Neural progenitor cell (in vitro differentiated cells): ENCODE measurements at regions not wholly inside any gene's neighbourhood (a gene's known extent, or its start where the extent isn't known, plus 50 kb on each side); places are given as distances from the start of the nearest gene placed in this dataset.
"Not testable (repeated sequence)": the region's sequence is repeated elsewhere in the genome, so short reads cannot be mapped to it uniquely, and the experiment has no call there.

Experiments used
- DNase-seq: peaks from one replicate; pipeline ENCODE4 v3.0.0-alpha.2; 2016; ENCODE audit warnings: low spot score
- H2AFZ ChIP-seq: fragments of 200-600 bp; sonication (generic); replicated peaks from 2 replicates; pipeline ENCODE4 v1.6.1; 2016; ENCODE audit warnings: antibody characterized with exemption
- H3F3A ChIP-seq: fragments of 200-600 bp; sonication (generic); 2 replicates; pipeline ENCODE4 v1.6.1; 2016; ENCODE audit warnings: antibody characterized with exemption, low read depth
- H3K27ac ChIP-seq: fragments of 200-600 bp; sonication (generic); 2 replicates; pipeline ENCODE4 v1.5.1; 2016; ENCODE audit warnings: mild to moderate bottlenecking
- H3K27me3 ChIP-seq: fragments of 200-600 bp; sonication (generic); 2 replicates; pipeline ENCODE4 v1.6.1; 2016; ENCODE audit warnings: mild to moderate bottlenecking, moderate library complexity
- H3K36me3 ChIP-seq: fragments of 200-600 bp; sonication (generic); 2 replicates; pipeline ENCODE4 v1.5.1; 2016
- H3K4me1 ChIP-seq: fragments of 200-600 bp; sonication (generic); 2 replicates; pipeline ENCODE4 v1.6.1; 2016; ENCODE audit warnings: mixed run types
- H3K4me2 ChIP-seq: fragments of 200-600 bp; sonication (generic); 2 replicates; pipeline ENCODE4 v1.6.1; 2016
- H3K4me3 ChIP-seq: fragments of 200-600 bp; sonication (generic); 2 replicates; pipeline ENCODE4 v1.5.1; 2016
- H3K79me2 ChIP-seq: fragments of 200-600 bp; sonication (generic); 2 replicates; pipeline ENCODE4 v1.6.1; 2016; ENCODE audit warnings: low read depth
- H3K9ac ChIP-seq: fragments of 200-600 bp; sonication (generic); 2 replicates; pipeline ENCODE4 v1.6.1; 2016
- H3K9me3 ChIP-seq: fragments of 200-600 bp; sonication (generic); 2 replicates; pipeline ENCODE4 v1.5.1; 2016; ENCODE audit warnings: low read depth
- H4K20me1 ChIP-seq: fragments of 200-600 bp; sonication (generic); 2 replicates; pipeline ENCODE4 v1.6.1; 2016; ENCODE audit warnings: low read depth
- H3K27ac Mint-ChIP-seq: 3 replicates; pipeline ENCODE4 v1.8.0; 2021; ENCODE audit warnings: mixed read lengths
- H3K27me3 Mint-ChIP-seq: 2 replicates; pipeline ENCODE4 v1.8.0; 2022; ENCODE audit warnings: low read depth, mild to moderate bottlenecking, inconsistent platforms, moderate library complexity, mixed read lengths; ENCODE audit not compliant: insufficient read depth
- H3K36me3 Mint-ChIP-seq: 3 replicates; pipeline ENCODE4 v1.8.0; 2021; ENCODE audit warnings: mixed read lengths
- H3K4me1 Mint-ChIP-seq: 3 replicates; pipeline ENCODE4 v1.8.0; 2021; ENCODE audit warnings: mixed read lengths
- H3K4me3 Mint-ChIP-seq: 3 replicates; pipeline ENCODE4 v1.8.0; 2021; ENCODE audit warnings: mild to moderate bottlenecking, moderate library complexity, mixed read lengths
- H3K9me3 Mint-ChIP-seq: 3 replicates; pipeline ENCODE4 v1.8.0; 2020; ENCODE audit warnings: mixed read lengths
- EZH2 ChIP-seq: fragments of 200-600 bp; sonication (generic); IDR thresholded peaks from 2 replicates; pipeline ENCODE4 v1.6.1; 2017; ENCODE audit warnings: antibody characterized with exemption, mild to moderate bottlenecking, moderate library complexity
- EZH2phosphoT487 ChIP-seq: fragments of 200-600 bp; sonication (generic); IDR thresholded peaks from 2 replicates; pipeline ENCODE4 v1.6.1; 2017; ENCODE audit warnings: antibody characterized with exemption
- TF ChIP-seq, protein P1 (sequence below): fragments of 200-600 bp; sonication (generic); IDR thresholded peaks from 2 replicates; pipeline ENCODE4 v1.5.1; 2017; ENCODE audit warnings: antibody characterized with exemption, mild to moderate bottlenecking

DNA sequence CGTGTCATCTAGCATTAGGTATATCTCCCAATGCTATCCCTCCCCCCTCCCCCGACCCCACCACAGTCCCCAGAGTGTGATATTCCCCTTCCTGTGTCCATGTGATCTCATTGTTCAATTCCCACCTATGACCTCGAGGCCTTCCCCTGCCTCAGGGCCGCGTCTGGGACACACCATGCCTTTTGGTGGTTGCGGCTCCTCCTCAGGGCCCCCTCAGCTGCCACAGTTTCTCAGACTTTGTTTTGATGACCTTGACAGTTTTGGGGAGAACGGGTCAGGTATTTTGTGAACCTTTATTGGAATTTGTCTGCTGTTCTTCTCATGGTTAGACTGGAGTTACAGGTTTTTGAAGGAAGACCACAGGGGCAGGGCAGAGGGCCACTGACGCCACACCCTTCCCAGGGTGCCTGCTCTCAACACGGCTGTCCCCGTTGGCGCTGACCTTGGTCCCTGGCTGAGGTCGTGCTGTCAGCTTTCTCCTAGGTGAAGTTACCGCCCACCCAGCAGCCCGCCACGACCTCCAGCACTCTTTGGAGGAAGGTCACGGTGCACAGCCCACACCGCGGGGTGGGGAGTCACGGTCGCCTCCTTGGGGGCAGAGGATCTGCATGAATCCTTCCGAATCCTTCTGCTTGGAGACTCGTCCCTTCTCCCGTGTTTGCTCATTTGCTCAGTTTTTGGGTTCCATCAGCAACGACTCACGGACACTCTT lies 130.5 kb downstream of the KIF26A start:
- H3K36me3 Mint-ChIP-seq: no peaks in the 10 kb centered on the region
- Histone ChIP-seq H3K9me3 (no peaks in the 10 kb centered on the region), H3K27ac (no peak overlapping the region), H3K79me2 (no peaks in the 10 kb centered on the region), H4K20me1 (no peaks in the 10 kb centered on the region), H3K4me1 (no peaks in the 10 kb centered on the region), H3K4me2 (no peak overlapping the region), H2AFZ (no peak overlapping the region), H3K4me3 (no peak overlapping the region), H3K9ac (no peak overlapping the region), H3F3A (no peaks in the 10 kb centered on the region), H3K27me3 (no peaks in the 10 kb centered on the region), H3K36me3 (no peaks in the 10 kb centered on the region)
- no peak overlapping the region for H3K27ac Mint-ChIP-seq
- H3K4me1 Mint-ChIP-seq: peaks cover 19% of the 10 kb centered on the region
- no peak for DNase-seq
- peaks cover 4% of the 10 kb centered on the region for H3K27me3 Mint-ChIP-seq
- H3K9me3 Mint-ChIP-seq: no peaks in the 10 kb centered on the region
- TF ChIP-seq, protein P1, sequence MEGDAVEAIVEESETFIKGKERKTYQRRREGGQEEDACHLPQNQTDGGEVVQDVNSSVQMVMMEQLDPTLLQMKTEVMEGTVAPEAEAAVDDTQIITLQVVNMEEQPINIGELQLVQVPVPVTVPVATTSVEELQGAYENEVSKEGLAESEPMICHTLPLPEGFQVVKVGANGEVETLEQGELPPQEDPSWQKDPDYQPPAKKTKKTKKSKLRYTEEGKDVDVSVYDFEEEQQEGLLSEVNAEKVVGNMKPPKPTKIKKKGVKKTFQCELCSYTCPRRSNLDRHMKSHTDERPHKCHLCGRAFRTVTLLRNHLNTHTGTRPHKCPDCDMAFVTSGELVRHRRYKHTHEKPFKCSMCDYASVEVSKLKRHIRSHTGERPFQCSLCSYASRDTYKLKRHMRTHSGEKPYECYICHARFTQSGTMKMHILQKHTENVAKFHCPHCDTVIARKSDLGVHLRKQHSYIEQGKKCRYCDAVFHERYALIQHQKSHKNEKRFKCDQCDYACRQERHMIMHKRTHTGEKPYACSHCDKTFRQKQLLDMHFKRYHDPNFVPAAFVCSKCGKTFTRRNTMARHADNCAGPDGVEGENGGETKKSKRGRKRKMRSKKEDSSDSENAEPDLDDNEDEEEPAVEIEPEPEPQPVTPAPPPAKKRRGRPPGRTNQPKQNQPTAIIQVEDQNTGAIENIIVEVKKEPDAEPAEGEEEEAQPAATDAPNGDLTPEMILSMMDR: no peak
- TF ChIP-seq EZH2 (no peak), EZH2phosphoT487 (no peak)
- H3K4me3 Mint-ChIP-seq: no peak overlapping the region

DNA sequence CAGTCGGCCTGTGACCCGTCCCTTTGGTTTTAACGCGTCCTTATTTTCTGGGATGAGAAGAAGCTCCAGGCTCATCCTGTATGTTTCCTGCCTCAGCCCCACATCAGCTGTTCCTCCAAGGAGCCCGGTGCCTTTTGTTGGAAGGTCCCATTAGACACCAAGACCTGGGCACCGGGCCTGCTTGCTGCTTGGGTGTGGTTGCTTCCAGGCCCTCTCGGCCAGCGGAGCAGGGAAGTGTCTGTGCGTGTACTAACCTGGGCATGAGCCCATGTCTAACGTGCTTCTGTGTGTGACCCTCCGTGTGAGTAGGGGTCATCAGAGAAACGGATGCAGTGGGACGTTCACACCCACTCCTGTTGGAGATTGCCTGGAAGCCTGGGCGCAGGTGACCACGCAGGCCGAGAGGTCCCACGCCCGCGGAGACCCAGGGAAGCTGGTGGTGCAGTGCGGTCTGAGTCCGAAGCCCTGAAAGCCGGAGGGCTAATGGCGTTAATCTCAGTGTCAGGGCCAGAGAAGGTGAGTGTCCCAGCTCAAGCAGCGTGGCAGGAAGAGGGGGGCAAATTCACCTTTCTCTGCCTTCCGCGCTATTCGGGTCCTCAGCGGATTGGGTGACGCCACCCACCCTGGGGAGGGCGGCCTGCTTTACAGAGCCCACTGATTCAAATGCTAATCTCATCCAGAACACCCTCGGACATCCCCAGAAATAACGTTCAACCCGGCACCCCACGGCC lies 131.3 kb downstream of the KIF26A start:
- not testable (repeated sequence) for H3K36me3 ChIP-seq, H3F3A ChIP-seq, H3K4me3 Mint-ChIP-seq, DNase-seq, H2AFZ ChIP-seq, H3K9me3 ChIP-seq, H3K27ac Mint-ChIP-seq, H4K20me1 ChIP-seq, H3K79me2 ChIP-seq, H3K9me3 Mint-ChIP-seq, H3K4me3 ChIP-seq, H3K36me3 Mint-ChIP-seq, H3K27me3 Mint-ChIP-seq, H3K4me2 ChIP-seq, H3K27me3 ChIP-seq, H3K4me1 ChIP-seq, H3K27ac ChIP-seq, H3K9ac ChIP-seq
- peaks cover 19% of the 10 kb centered on the region for H3K4me1 Mint-ChIP-seq

DNA sequence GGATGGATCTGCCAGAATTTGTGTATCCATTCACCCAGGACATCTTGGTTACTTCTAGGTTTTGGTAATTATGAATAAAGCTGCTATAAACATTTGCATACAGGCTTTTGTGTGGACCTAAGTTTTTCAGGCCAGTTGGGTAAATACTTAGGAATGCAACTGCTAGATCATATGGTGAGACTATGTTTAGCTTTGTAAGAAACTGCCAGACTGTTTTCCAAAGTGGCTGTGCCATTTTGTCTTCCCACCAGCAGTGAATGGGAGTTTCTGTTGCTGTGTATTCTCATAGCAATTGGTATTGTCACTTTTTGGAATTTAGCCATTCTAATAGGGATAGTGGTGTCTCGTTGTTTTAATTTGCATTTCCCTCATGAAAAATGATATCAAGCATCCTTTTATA lies 133.0 kb downstream of the KIF26A start:
- H3K79me2 ChIP-seq: no peaks in the 10 kb centered on the region
- no peaks in the 10 kb centered on the region for H3F3A ChIP-seq
- H3K27ac Mint-ChIP-seq: no peak overlapping the region
- H4K20me1 ChIP-seq: no peaks in the 10 kb centered on the region
- no peak overlapping the region for H3K9ac ChIP-seq
- no peak overlapping the region for H2AFZ ChIP-seq
- no peak overlapping the region for H3K4me3 ChIP-seq
- peaks cover 19% of the 10 kb centered on the region for H3K4me1 Mint-ChIP-seq
- TF ChIP-seq, protein P1: no peak
- TF ChIP-seq EZH2 (no peak), EZH2phosphoT487 (no peak)
- DNase-seq: no peak
- H3K27me3 Mint-ChIP-seq: peaks cover 2% of the 10 kb centered on the region
- no peaks in the 10 kb centered on the region for H3K4me1 ChIP-seq
- H3K9me3 ChIP-seq: no peaks in the 10 kb centered on the region
- H3K27ac ChIP-seq: no peak overlapping the region
- H3K27me3 ChIP-seq: no peaks in the 10 kb centered on the region
- no peaks in the 10 kb centered on the region for H3K9me3 Mint-ChIP-seq
- H3K36me3 ChIP-seq: no peaks in the 10 kb centered on the region
- no peaks in the 10 kb centered on the region for H3K36me3 Mint-ChIP-seq
- H3K4me3 Mint-ChIP-seq: no peak overlapping the region
- no peak overlapping the region for H3K4me2 ChIP-seq

- TF ChIP-seq EZH2 (no peak), EZH2phosphoT487 (no peak)
- TF ChIP-seq, protein P1: no peak
- Mint-ChIP-seq H3K4me3 (no peak overlapping the region), H3K9me3 (no peaks in the 10 kb centered on the region), H3K27ac (no peak overlapping the region), H3K36me3 (no peaks in the 10 kb centered on the region), H3K4me1 (peaks cover 13% of the 10 kb centered on the region), H3K27me3 (peaks cover 7% of the 10 kb centered on the region)
- no peaks in the 10 kb centered on the region for H3K27me3 ChIP-seq
- H3K79me2 ChIP-seq: no peaks in the 10 kb centered on the region
- no peaks in the 10 kb centered on the region for H3K36me3 ChIP-seq
- no peaks in the 10 kb centered on the region for H3K9me3 ChIP-seq
- H3K4me2 ChIP-seq: no peak overlapping the region
- no peaks in the 10 kb centered on the region for H3F3A ChIP-seq
- no peak overlapping the region for H3K9ac ChIP-seq
- no peaks in the 10 kb centered on the region for H4K20me1 ChIP-seq
- H3K27ac ChIP-seq: no peak overlapping the region
- no peaks in the 10 kb centered on the region for H3K4me1 ChIP-seq
- DNase-seq: no peak
- peak overlapping the region; percentile 14 for H2AFZ ChIP-seq
- H3K4me3 ChIP-seq: no peak overlapping the region
Observed at GRCh38 chr14:104274806-104275205, 136.4 kb downstream of the KIF26A start.
